HEK293 (cell line): ENCODE measurements at regions not wholly inside any gene's neighbourhood (a gene's known extent, or its start where the extent isn't known, plus 50 kb on each side); places are given as distances from the start of the nearest gene placed in this dataset.

Experiments
- CTCF ChIA-PET: fragments of 350-600 bp; formaldehyde crosslinking; extraction: SDS; loops from one replicate; lab custom pipeline; 2021; ENCODE audit warnings: antibody characterized with exemption; lab: Yijun Ruan, JAX
- POLR2A ChIA-PET: fragments of 300-600 bp; formaldehyde crosslinking; extraction: SDS; loops from one replicate; lab custom pipeline; 2020; ENCODE audit warnings: antibody characterized with exemption, inconsistent platforms; lab: Yijun Ruan, JAX
- H3K27ac ChIP-seq: fragments of 200-500 bp; sonication (Bioruptor generic); 2 replicates; pipeline ENCODE4 v1.5.1; 2014; ENCODE audit warnings: low read depth, low read length, control low read depth, inconsistent platforms; ENCODE audit errors: extremely low read depth
- H3K36me3 ChIP-seq, 2 experiments: fragments of 200-500 bp in 1 of 2; sonication (Bioruptor generic) in 1 of 2; 1 replicate in 1 of 2; 2 replicates in 1 of 2; pipeline ENCODE4 v1.5.1; 2014 to 2017; ENCODE audit warnings: inconsistent platforms in 2 of 2, low read length in 2 of 2; ENCODE audit not compliant: control insufficient read depth in 2 of 2, insufficient read depth in 1 of 2
- H3K4me1 ChIP-seq: fragments of 200-500 bp; sonication (Bioruptor generic); 2 replicates; pipeline ENCODE4 v1.5.1; 2014; ENCODE audit warnings: mild to moderate bottlenecking, low read length, inconsistent platforms; ENCODE audit not compliant: control insufficient read depth, insufficient read depth
- H3K4me3 ChIP-seq: 2 replicates; pipeline ENCODE4 v1.5.1; 2011; ENCODE audit warnings: low read depth, mild to moderate bottlenecking, control low read depth, low read length, moderate library complexity
- H3K9me3 ChIP-seq: fragments of 200-500 bp; sonication (Bioruptor generic); 2 replicates; pipeline ENCODE4 v1.5.1; 2014; ENCODE audit warnings: low read depth, low read length, inconsistent platforms; ENCODE audit not compliant: control insufficient read depth, insufficient read depth
- EGR2 ChIP-seq: fragments of 450-650 bp; formaldehyde crosslinking; IDR thresholded peaks from 2 replicates; pipeline ENCODE4 v1.5.1; 2016; ENCODE audit warnings: low read depth, missing biosample characterization, missing genetic modification characterization
- GLI2 ChIP-seq: fragments of 450-650 bp; formaldehyde crosslinking; IDR thresholded peaks from 2 replicates; pipeline ENCODE4; 2017; ENCODE audit warnings: missing biosample characterization, missing genetic modification characterization, low read depth, borderline replicate concordance
- GLI4 ChIP-seq: fragments of 450-650 bp; formaldehyde crosslinking; IDR thresholded peaks from 2 replicates; pipeline ENCODE4 v1.5.1; 2016; ENCODE audit warnings: missing biosample characterization, missing genetic modification characterization
- GLIS1 ChIP-seq: fragments of 450-650 bp; formaldehyde crosslinking; IDR thresholded peaks from 2 replicates; pipeline ENCODE4 v1.5.1; 2016; ENCODE audit warnings: missing biosample characterization, missing genetic modification characterization
- SETDB1 ChIP-seq: IDR thresholded peaks from one replicate; pipeline ENCODE4 v1.6.1; 2017; ENCODE audit warnings: mild to moderate bottlenecking, low read length, moderate library complexity, mixed read lengths; ENCODE audit not compliant: insufficient read length
- TRIM28 ChIP-seq: IDR thresholded peaks from 2 replicates; pipeline ENCODE4 v1.6.1; 2011; ENCODE audit warnings: low read length, control low read depth, borderline replicate concordance
- YY2 ChIP-seq: fragments of 450-650 bp; formaldehyde crosslinking; IDR thresholded peaks from 2 replicates; pipeline ENCODE4 v1.5.1; 2016; ENCODE audit warnings: missing biosample characterization, missing genetic modification characterization
- ZBTB48 ChIP-seq: fragments of 450-650 bp; formaldehyde crosslinking; IDR thresholded peaks from 2 replicates; pipeline ENCODE4 v1.5.1; 2016; ENCODE audit warnings: missing biosample characterization, missing genetic modification characterization
- ZBTB8A ChIP-seq: fragments of 450-650 bp; formaldehyde crosslinking; IDR thresholded peaks from 2 replicates; pipeline ENCODE4 v1.5.1; 2016; ENCODE audit warnings: missing biosample characterization, missing genetic modification characterization
- ZFP3 ChIP-seq: fragments of 450-650 bp; formaldehyde crosslinking; IDR thresholded peaks from 2 replicates; pipeline ENCODE4 v1.5.1; 2016; ENCODE audit warnings: low read depth, missing biosample characterization, missing genetic modification characterization
- ZFP41 ChIP-seq: fragments of 450-650 bp; formaldehyde crosslinking; IDR thresholded peaks from 2 replicates; pipeline ENCODE4 v1.5.1; 2016; ENCODE audit warnings: missing biosample characterization, missing genetic modification characterization, borderline replicate concordance
- ZNF10 ChIP-seq: fragments of 450-650 bp; formaldehyde crosslinking; IDR thresholded peaks from 2 replicates; pipeline ENCODE4 v1.5.1; 2017; ENCODE audit warnings: missing biosample characterization, missing genetic modification characterization
- ZNF114 ChIP-seq: fragments of 450-650 bp; formaldehyde crosslinking; IDR thresholded peaks from 2 replicates; pipeline ENCODE4 v1.5.0; 2017; ENCODE audit warnings: missing biosample characterization, missing genetic modification characterization
- ZNF138 ChIP-seq: fragments of 450-650 bp; formaldehyde crosslinking; IDR thresholded peaks from 2 replicates; pipeline ENCODE4 v1.5.1; 2016; ENCODE audit warnings: missing biosample characterization, missing genetic modification characterization, borderline replicate concordance
- ZNF16 ChIP-seq: fragments of 450-650 bp; formaldehyde crosslinking; IDR thresholded peaks from 2 replicates; pipeline ENCODE4 v1.5.1; 2016; ENCODE audit warnings: low read depth, missing biosample characterization, missing genetic modification characterization
- ZNF18 ChIP-seq: fragments of 450-650 bp; formaldehyde crosslinking; IDR thresholded peaks from 2 replicates; pipeline ENCODE4 v1.5.1; 2016; ENCODE audit warnings: missing biosample characterization, missing genetic modification characterization
- ZNF324 ChIP-seq: fragments of 450-650 bp; formaldehyde crosslinking; IDR thresholded peaks from 2 replicates; pipeline ENCODE4 v1.5.1; 2016; ENCODE audit warnings: missing biosample characterization, missing genetic modification characterization
- ZNF473 ChIP-seq: fragments of 450-650 bp; formaldehyde crosslinking; IDR thresholded peaks from 2 replicates; pipeline ENCODE4 v1.5.1; 2017; ENCODE audit warnings: missing biosample characterization, missing genetic modification characterization
- ZNF530 ChIP-seq: fragments of 450-650 bp; formaldehyde crosslinking; IDR thresholded peaks from 2 replicates; pipeline ENCODE4 v1.5.1; 2016; ENCODE audit warnings: low read depth, missing biosample characterization, missing genetic modification characterization
- ZNF623 ChIP-seq: fragments of 450-650 bp; formaldehyde crosslinking; IDR thresholded peaks from 2 replicates; pipeline ENCODE4 v1.5.1; 2016; ENCODE audit warnings: missing biosample characterization, missing genetic modification characterization
- ZNF645 ChIP-seq: fragments of 450-650 bp; formaldehyde crosslinking; IDR thresholded peaks from 2 replicates; pipeline ENCODE4; 2016; ENCODE audit warnings: missing biosample characterization, missing genetic modification characterization
- ZNF654 ChIP-seq: fragments of 450-650 bp; formaldehyde crosslinking; IDR thresholded peaks from 2 replicates; pipeline ENCODE4 v1.5.1; 2016; ENCODE audit warnings: low read depth, missing biosample characterization, missing genetic modification characterization
- ZNF670 ChIP-seq: fragments of 450-650 bp; formaldehyde crosslinking; IDR thresholded peaks from 2 replicates; pipeline ENCODE4 v1.5.1; 2016; ENCODE audit warnings: missing biosample characterization, missing genetic modification characterization, low read depth
- ZNF76 ChIP-seq: fragments of 450-650 bp; formaldehyde crosslinking; IDR thresholded peaks from 2 replicates; pipeline ENCODE4; 2016; ENCODE audit warnings: low read depth, missing biosample characterization, missing genetic modification characterization, borderline replicate concordance
- ZSCAN16 ChIP-seq: fragments of 450-650 bp; formaldehyde crosslinking; IDR thresholded peaks from 2 replicates; pipeline ENCODE4 v1.5.1; 2016; ENCODE audit warnings: missing biosample characterization, missing genetic modification characterization
- ZSCAN5A ChIP-seq: fragments of 450-650 bp; formaldehyde crosslinking; IDR thresholded peaks from 2 replicates; pipeline ENCODE4 v1.5.1; 2016; ENCODE audit warnings: missing biosample characterization, missing genetic modification characterization

- H3K9me3 ChIP-seq: no peaks in the 10 kb centered on the region
- TF ChIP-seq TRIM28 (peak; percentile 90; the same call in 1 of the 2 replicates), ZFP3 (tag by site-specific recombination) (no peak), SETDB1 (peak; percentile 62), ZSCAN5A (tag by site-specific recombination) (no peak), ZNF530 (tag by site-specific recombination) (no peak)
- TF ChIP-seq, all 188 proteins: peak for 2
- H3K27ac ChIP-seq: no peak overlapping the region
- ChIA-PET CTCF (no interaction called here), POLR2A (no interaction called here)
- no peak overlapping the region for H3K4me3 ChIP-seq
- no peaks in the 10 kb centered on the region for H3K36me3 ChIP-seq
- no peaks in the 10 kb centered on the region for H3K4me1 ChIP-seq
Observed at GRCh38 chr1:187842406-187843165, 1013.8 kb downstream of the PLA2G4A start.

- Histone ChIP-seq H3K4me1 (no peaks in the 10 kb centered on the region), H3K9me3 (no peaks in the 10 kb centered on the region), H3K36me3 (no peaks in the 10 kb centered on the region), H3K4me3 (no peak overlapping the region), H3K27ac (no peak overlapping the region)
- POLR2A ChIA-PET: no interaction called here
- CTCF ChIA-PET: interaction anchor here (0.8 kb wide), 1 partner anchor 222 kb away, joined by 3 read pairs; no protein-coding TSS in a partner anchor
- TF ChIP-seq ZBTB48 (tag by site-specific recombination): no peak
- no peak for TF ChIP-seq GLIS1 (tag by site-specific recombination)
- TF ChIP-seq ZNF324 (tag by site-specific recombination): no peak
- no peak for TF ChIP-seq EGR2 (tag by site-specific recombination)
- TF ChIP-seq ZFP41: no peak
- no peak for TF ChIP-seq ZNF10 (tag by site-specific recombination)
- no peak for TF ChIP-seq GLI4 (tag by site-specific recombination)
- no peak for TF ChIP-seq ZNF473 (tag by site-specific recombination)
- TF ChIP-seq ZNF645 (tag by site-specific recombination): no peak
- TF ChIP-seq ZNF76 (tag by site-specific recombination): no peak
- TF ChIP-seq ZNF623 (tag by site-specific recombination): no peak
Observed at GRCh38 chr1:187844313-187844712, 1015.6 kb downstream of the PLA2G4A start.

GRCh38 chr1:187847531-187847930 lies 1018.8 kb downstream of the PLA2G4A start:
- Histone ChIP-seq H3K4me3 (no peak overlapping the region), H3K4me1 (no peaks in the 10 kb centered on the region), H3K9me3 (no peaks in the 10 kb centered on the region)
- POLR2A ChIA-PET: no interaction called here
- TF ChIP-seq ZNF138: no peak
- TF ChIP-seq, all 188 proteins: peak for 0
- CTCF ChIA-PET: no interaction called here
- H3K36me3 ChIP-seq: no peaks in the 10 kb centered on the region
- H3K27ac ChIP-seq: no peak overlapping the region

GRCh38 chr1:187848321-187848720 lies 1019.6 kb downstream of the PLA2G4A start:
- Histone ChIP-seq H3K4me1 (no peaks in the 10 kb centered on the region), H3K4me3 (no peak overlapping the region), H3K27ac (no peak overlapping the region), H3K36me3 (no peaks in the 10 kb centered on the region), H3K9me3 (no peaks in the 10 kb centered on the region)
- POLR2A ChIA-PET: no interaction called here
- CTCF ChIA-PET: no interaction called here
- TF ChIP-seq GLI2 (tag by site-specific recombination) (no peak), ZBTB8A (tag by site-specific recombination) (no peak), ZNF324 (tag by site-specific recombination) (no peak), ZNF18 (tag by site-specific recombination) (no peak), YY2 (tag by site-specific recombination) (no peak), ZNF114 (tag by site-specific recombination) (no peak), ZNF654 (tag by site-specific recombination) (no peak), ZSCAN16 (tag by site-specific recombination) (no peak), ZNF670 (tag by site-specific recombination) (no peak), ZNF16 (no peak)
